Putamen (tissue), 1 donor: ENCODE measurements at regions not wholly inside any gene's neighbourhood (a gene's known extent, or its start where the extent isn't known, plus 50 kb on each side); places are given as distances from the start of the nearest gene placed in this dataset.
A peak's percentile ranks its signal among the peaks of the same experiment; 100 is the strongest.

ENCODE experiments used
- DNase-seq: peaks from one replicate; pipeline ENCODE4 v3.0.0-alpha.2; 2016; ENCODE audit warnings: low spot score

- no peak for DNase-seq
Measured at GRCh38 chr1:184276416-184276815, 110.4 kb upstream of the C1orf21 start.

GRCh38 chr1:184279911-184280458 is 106.8 kb upstream of the C1orf21 start:
- no peak for DNase-seq

- DNase-seq: peak; percentile 6
Measured at GRCh38 chr1:184283999-184284398, 102.8 kb upstream of the C1orf21 start.

- DNase-seq: no peak
Measured at GRCh38 chr1:184284900-184285299, 101.9 kb upstream of the C1orf21 start.

- no peak for DNase-seq
Measured at GRCh38 chr1:184285401-184286087, 101.3 kb upstream of the C1orf21 start.

- DNase-seq: no peak
Measured at GRCh38 chr1:184287001-184287400, 99.8 kb upstream of the C1orf21 start.

GRCh38 chr1:184289825-184290550 is 96.8 kb upstream of the C1orf21 start:
- no peak for DNase-seq

GRCh38 chr1:184291701-184292100 is 95.1 kb upstream of the C1orf21 start:
- DNase-seq: no peak

- no peak for DNase-seq
Measured at GRCh38 chr1:184292101-184292500, 94.7 kb upstream of the C1orf21 start.

GRCh38 chr1:184294101-184294500 is 92.7 kb upstream of the C1orf21 start:
- no peak for DNase-seq

- peak; percentile 15 for DNase-seq
Measured at GRCh38 chr1:184296466-184297243, 90.2 kb upstream of the C1orf21 start.

GRCh38 chr1:184297244-184297750 is 89.5 kb upstream of the C1orf21 start:
- DNase-seq: no peak

GRCh38 chr1:184298440-184299405 is 88.1 kb upstream of the C1orf21 start:
- DNase-seq: peak; percentile 15

- no peak for DNase-seq
Measured at GRCh38 chr1:184299406-184299790, 87.4 kb upstream of the C1orf21 start.

- no peak for DNase-seq
Measured at GRCh38 chr1:184299796-184300195, 87.0 kb upstream of the C1orf21 start.

- no peak for DNase-seq
Measured at GRCh38 chr1:184300446-184300845, 86.4 kb upstream of the C1orf21 start.

- no peak for DNase-seq
Measured at GRCh38 chr1:184301227-184301626, 85.6 kb upstream of the C1orf21 start.

- no peak for DNase-seq
Measured at GRCh38 chr1:184302346-184302745, 84.5 kb upstream of the C1orf21 start.

- no peak for DNase-seq
Measured at GRCh38 chr1:184310157-184310819, 76.5 kb upstream of the C1orf21 start.

- no peak for DNase-seq
Measured at GRCh38 chr1:184311580-184311979, 75.2 kb upstream of the C1orf21 start.

- DNase-seq: no peak
Measured at GRCh38 chr1:184315254-184315653, 71.6 kb upstream of the C1orf21 start.
